ENCODE measurements at regions not wholly inside any gene's neighbourhood (a gene's known extent, or its start where the extent isn't known, plus 50 kb on each side); places are given as distances from the start of the nearest gene placed in this dataset.

GRCh38 chr13:90833951-90834350, 513.5 kb upstream of the MIR17HG start:
- no peak for TF ChIP-seq POLR2A (IDR thresholded peaks at IDR 0.05; ENCODE audit: low read depth, low read length)
- no peak for TF ChIP-seq CTCF (conservative IDR thresholded peaks at IDR 0.05; ENCODE audit: low read depth, low read length)
- no peak for TF ChIP-seq RFX5 (IDR thresholded peaks at IDR 0.05; ENCODE audit: low read depth, low read length)
- no peak for TF ChIP-seq MAFK (IDR thresholded peaks at IDR 0.05; ENCODE audit: low read depth, low read length)

All from IMR-90 (cell line).